Activated CD4-positive, alpha-beta T cell treated with anti-CD3 and anti-CD28 coated beads, Interleukin-2, amount 10 ng/mL, durations not matched to agents 7 days and 5 days (primary cell): ENCODE measurements at regions not wholly inside any gene's neighbourhood (a gene's known extent, or its start where the extent isn't known, plus 50 kb on each side); places are given as distances from the start of the nearest gene placed in this dataset.

Experiments
- CTCF ChIA-PET: fragments of 350-600 bp; sonication (Branson Sonifier 250); formaldehyde crosslinking; loops from one replicate; lab custom pipeline; 2021; ENCODE audit warnings: antibody characterized with exemption; lab: Charles Lee
- POLR2A ChIA-PET: fragments of 350-600 bp; sonication (Branson Sonifier 250); formaldehyde crosslinking; loops from one replicate; lab custom pipeline; 2021; ENCODE audit warnings: antibody characterized with exemption; lab: Charles Lee
- DNase-seq: peaks from one replicate; pipeline ENCODE4 v3.0.0-alpha.2; 2020
- H3K27ac Mint-ChIP-seq: one replicate; pipeline ENCODE4 v1.8.0; 2021; ENCODE audit warnings: mild to moderate bottlenecking, moderate library complexity, mixed read lengths
- H3K27me3 Mint-ChIP-seq: one replicate; pipeline ENCODE4 v1.8.0; 2021; ENCODE audit warnings: mixed read lengths
- H3K36me3 Mint-ChIP-seq: one replicate; pipeline ENCODE4 v1.8.0; 2021; ENCODE audit warnings: low read depth, mixed read lengths
- H3K4me1 Mint-ChIP-seq: one replicate; pipeline ENCODE4 v1.8.0; 2021; ENCODE audit warnings: mixed read lengths
- H3K4me3 Mint-ChIP-seq: one replicate; pipeline ENCODE4 v1.8.0; 2021; ENCODE audit warnings: mild to moderate bottlenecking, moderate library complexity, mixed read lengths
- H3K9me3 Mint-ChIP-seq: one replicate; pipeline ENCODE4 v1.8.0; 2021; ENCODE audit warnings: mixed read lengths

GRCh38 chr11:91365986-91366585, 858.5 kb upstream of the FAT3 start:
- no peak for DNase-seq
- Mint-ChIP-seq H3K36me3 (no peaks in the 10 kb centered on the region), H3K4me1 (no peaks in the 10 kb centered on the region), H3K27ac (no peak overlapping the region), H3K9me3 (no peaks in the 10 kb centered on the region), H3K4me3 (no peak overlapping the region), H3K27me3 (no peaks in the 10 kb centered on the region)
- ChIA-PET CTCF (no interaction called here), POLR2A (no interaction called here)

DNA sequence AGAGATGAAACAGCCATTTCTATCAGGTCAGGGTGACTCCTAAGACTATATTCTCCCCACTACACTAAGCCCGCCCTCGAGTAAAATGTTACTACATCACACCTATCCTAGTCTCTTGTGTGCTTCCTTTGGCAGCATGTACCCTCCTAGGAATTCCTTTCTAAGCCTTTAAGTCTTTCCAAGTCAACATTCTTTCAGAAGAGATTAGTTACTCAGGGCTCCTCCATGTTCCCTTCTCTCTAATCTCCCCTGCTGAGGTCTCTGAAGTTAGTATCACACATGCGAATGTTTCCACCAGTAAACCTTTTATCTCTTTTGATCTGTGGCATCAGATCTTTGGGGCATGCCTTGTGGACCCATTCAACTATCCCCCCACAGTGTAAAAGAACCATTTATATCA, 873.7 kb upstream of the FAT3 start:
- ChIA-PET CTCF (no interaction called here), POLR2A (no interaction called here)
- H3K4me3 Mint-ChIP-seq = no peak overlapping the region
- peaks cover 4% of the 10 kb centered on the region for H3K9me3 Mint-ChIP-seq
- H3K27ac Mint-ChIP-seq = no peak overlapping the region
- no peaks in the 10 kb centered on the region for H3K36me3 Mint-ChIP-seq
- no peak for DNase-seq
- H3K27me3 Mint-ChIP-seq = no peaks in the 10 kb centered on the region
- H3K4me1 Mint-ChIP-seq = no peaks in the 10 kb centered on the region

- no peak overlapping the region for H3K27ac Mint-ChIP-seq
- no peak for DNase-seq
- no peak overlapping the region for H3K4me3 Mint-ChIP-seq
- peaks cover 5% of the 10 kb centered on the region for H3K9me3 Mint-ChIP-seq
- H3K27me3 Mint-ChIP-seq = no peaks in the 10 kb centered on the region
- POLR2A ChIA-PET = no interaction called here
- CTCF ChIA-PET = no interaction called here
- no peaks in the 10 kb centered on the region for H3K4me1 Mint-ChIP-seq
- no peaks in the 10 kb centered on the region for H3K36me3 Mint-ChIP-seq
Observed at GRCh38 chr11:91326751-91327150, 897.9 kb upstream of the FAT3 start.

GRCh38 chr11:91326280-91326679, 898.3 kb upstream of the FAT3 start:
- H3K27me3 Mint-ChIP-seq = no peaks in the 10 kb centered on the region
- H3K4me1 Mint-ChIP-seq = no peaks in the 10 kb centered on the region
- DNase-seq = no peak
- no peak overlapping the region for H3K27ac Mint-ChIP-seq
- CTCF ChIA-PET = no interaction called here
- H3K9me3 Mint-ChIP-seq = peaks cover 5% of the 10 kb centered on the region
- H3K36me3 Mint-ChIP-seq = no peaks in the 10 kb centered on the region
- H3K4me3 Mint-ChIP-seq = no peak overlapping the region
- POLR2A ChIA-PET = no interaction called here

GRCh38 chr11:91314521-91314920, 910.1 kb upstream of the FAT3 start:
- Mint-ChIP-seq H3K36me3 (no peaks in the 10 kb centered on the region), H3K4me3 (no peak overlapping the region)
- CTCF ChIA-PET = no interaction called here

DNA sequence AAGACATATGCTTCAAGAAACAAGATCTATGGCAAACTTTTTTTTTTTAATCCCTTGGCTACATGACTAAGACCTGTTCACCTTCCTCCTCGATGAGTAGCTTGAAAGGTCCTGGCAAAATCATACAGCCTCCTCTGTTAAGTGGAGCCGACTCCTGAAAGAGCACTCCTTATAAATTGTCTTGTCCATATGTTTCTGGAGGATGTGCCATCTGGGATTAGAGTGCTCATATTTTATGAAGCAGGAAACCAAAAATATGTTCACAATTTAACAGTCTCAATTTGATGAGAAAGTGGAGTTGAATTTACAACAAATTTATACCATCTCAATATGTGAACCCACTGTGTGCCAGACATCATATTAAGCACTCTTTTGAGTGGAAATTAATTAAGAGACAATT, 912.1 kb upstream of the FAT3 start:
- H3K27ac Mint-ChIP-seq = no peak overlapping the region
- H3K27me3 Mint-ChIP-seq = no peaks in the 10 kb centered on the region
- no peaks in the 10 kb centered on the region for H3K9me3 Mint-ChIP-seq
- no peak overlapping the region for H3K4me3 Mint-ChIP-seq
- H3K4me1 Mint-ChIP-seq = no peaks in the 10 kb centered on the region
- no peak for DNase-seq
- ChIA-PET POLR2A (no interaction called here), CTCF (no interaction called here)
- no peaks in the 10 kb centered on the region for H3K36me3 Mint-ChIP-seq

More at GRCh38 chr11:91314521-91314920, 910.1 kb upstream of the FAT3 start:
- H3K27me3 Mint-ChIP-seq = no peaks in the 10 kb centered on the region
- H3K9me3 Mint-ChIP-seq = no peaks in the 10 kb centered on the region
- POLR2A ChIA-PET = no interaction called here
- no peak overlapping the region for H3K27ac Mint-ChIP-seq
- H3K4me1 Mint-ChIP-seq = no peaks in the 10 kb centered on the region
- DNase-seq = no peak

DNA sequence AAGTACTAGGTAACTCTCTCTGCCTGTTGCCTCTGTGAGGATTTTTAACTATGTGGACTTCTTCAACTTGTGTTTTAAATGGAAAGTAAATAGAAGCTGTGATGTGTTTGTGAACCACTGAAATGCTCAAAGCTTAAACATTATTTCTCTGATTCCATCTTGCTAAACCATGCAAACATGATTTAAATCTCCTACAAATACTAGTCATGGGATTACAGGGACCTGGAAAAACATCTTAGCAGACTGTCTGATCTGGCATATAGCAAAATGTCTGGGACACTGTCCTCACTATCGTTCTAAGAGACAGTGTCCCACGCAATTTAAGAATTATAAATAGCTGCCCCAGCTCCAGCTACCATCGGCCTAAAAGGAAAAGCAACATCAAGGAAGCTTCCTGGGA, 914.5 kb upstream of the FAT3 start:
- Mint-ChIP-seq H3K9me3 (no peaks in the 10 kb centered on the region), H3K36me3 (no peaks in the 10 kb centered on the region), H3K27ac (no peak overlapping the region), H3K4me1 (no peaks in the 10 kb centered on the region), H3K27me3 (no peaks in the 10 kb centered on the region), H3K4me3 (no peak overlapping the region)
- POLR2A ChIA-PET = no interaction called here
- DNase-seq = no peak
- CTCF ChIA-PET = no interaction called here

- Mint-ChIP-seq H3K36me3 (no peaks in the 10 kb centered on the region), H3K4me3 (no peak overlapping the region), H3K9me3 (no peaks in the 10 kb centered on the region), H3K27ac (no peak overlapping the region), H3K27me3 (no peaks in the 10 kb centered on the region), H3K4me1 (no peaks in the 10 kb centered on the region)
- ChIA-PET CTCF (no interaction called here), POLR2A (no interaction called here)
- no peak for DNase-seq
Observed at GRCh38 chr11:91308069-91308468, 916.5 kb upstream of the FAT3 start.

- Mint-ChIP-seq H3K27ac (no peak overlapping the region), H3K9me3 (no peaks in the 10 kb centered on the region), H3K27me3 (no peaks in the 10 kb centered on the region), H3K4me3 (no peak overlapping the region), H3K36me3 (no peaks in the 10 kb centered on the region), H3K4me1 (no peaks in the 10 kb centered on the region)
- ChIA-PET CTCF (no interaction called here), POLR2A (no interaction called here)
- no peak for DNase-seq
Observed at GRCh38 chr11:91305402-91305801, 919.2 kb upstream of the FAT3 start.

GRCh38 chr11:91303749-91304148, 920.9 kb upstream of the FAT3 start:
- H3K27me3 Mint-ChIP-seq = no peaks in the 10 kb centered on the region
- CTCF ChIA-PET = no interaction called here

DNA sequence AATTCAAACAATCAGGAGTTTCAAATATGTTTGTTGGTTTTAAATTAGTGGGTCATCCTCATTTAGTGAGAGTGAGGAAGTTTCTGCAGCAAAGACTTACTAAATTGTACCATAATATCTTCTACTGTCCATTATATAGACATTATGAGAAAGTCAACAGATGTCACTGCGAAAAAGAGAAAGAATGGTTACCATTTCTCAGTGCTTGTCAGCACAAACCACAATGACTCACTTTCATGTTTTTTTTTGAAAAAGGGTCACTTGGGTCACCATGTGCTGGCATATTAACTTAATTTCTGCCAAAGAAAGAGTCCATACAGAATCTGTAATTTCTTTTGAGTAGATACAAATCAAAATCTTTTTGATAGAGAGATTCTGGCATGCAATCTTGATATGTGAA, 924.6 kb upstream of the FAT3 start:
- no peak for DNase-seq
- Mint-ChIP-seq H3K4me3 (no peak overlapping the region), H3K4me1 (no peaks in the 10 kb centered on the region), H3K36me3 (no peaks in the 10 kb centered on the region), H3K27ac (no peak overlapping the region), H3K9me3 (no peaks in the 10 kb centered on the region), H3K27me3 (no peaks in the 10 kb centered on the region)
- CTCF ChIA-PET = no interaction called here
- POLR2A ChIA-PET = no interaction called here

More at GRCh38 chr11:91303749-91304148, 920.9 kb upstream of the FAT3 start:
- Mint-ChIP-seq H3K27ac (no peak overlapping the region), H3K36me3 (no peaks in the 10 kb centered on the region), H3K4me3 (no peak overlapping the region), H3K9me3 (no peaks in the 10 kb centered on the region), H3K4me1 (no peaks in the 10 kb centered on the region)
- no peak for DNase-seq
- POLR2A ChIA-PET = no interaction called here

GRCh38 chr11:91296629-91297028, 928.0 kb upstream of the FAT3 start:
- no peaks in the 10 kb centered on the region for H3K4me1 Mint-ChIP-seq
- POLR2A ChIA-PET = no interaction called here
- no peak overlapping the region for H3K4me3 Mint-ChIP-seq
- no peaks in the 10 kb centered on the region for H3K9me3 Mint-ChIP-seq
- H3K27me3 Mint-ChIP-seq = no peaks in the 10 kb centered on the region
- no peak for DNase-seq
- H3K36me3 Mint-ChIP-seq = no peaks in the 10 kb centered on the region
- CTCF ChIA-PET = no interaction called here
- no peak overlapping the region for H3K27ac Mint-ChIP-seq

DNA sequence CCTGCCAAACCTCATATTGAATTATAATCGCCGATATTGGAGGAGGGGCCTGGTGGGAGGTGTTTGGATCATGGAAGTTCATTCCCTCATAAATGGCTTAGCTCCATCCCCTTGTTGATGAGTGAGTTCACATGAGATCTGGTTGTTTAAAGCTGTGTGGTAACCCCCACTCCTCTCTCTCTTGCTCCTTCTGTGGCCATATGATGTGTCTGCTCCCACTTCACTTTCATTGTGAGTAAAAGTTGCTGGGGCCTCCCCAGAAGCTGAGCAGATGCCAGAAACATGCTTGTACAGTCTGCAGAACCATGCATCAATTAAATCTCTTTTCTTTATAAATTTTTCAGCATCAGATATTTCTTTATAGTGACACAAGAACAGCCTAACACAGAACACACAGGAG, 929.0 kb upstream of the FAT3 start:
- POLR2A ChIA-PET = no interaction called here

GRCh38 chr11:91293119-91293518, 931.5 kb upstream of the FAT3 start:
- H3K27ac Mint-ChIP-seq = no peak overlapping the region
- H3K36me3 Mint-ChIP-seq = no peaks in the 10 kb centered on the region
- DNase-seq = no peak
- no peak overlapping the region for H3K4me3 Mint-ChIP-seq
- no peaks in the 10 kb centered on the region for H3K4me1 Mint-ChIP-seq
- ChIA-PET POLR2A (no interaction called here), CTCF (no interaction called here)
- H3K27me3 Mint-ChIP-seq = no peaks in the 10 kb centered on the region
- no peaks in the 10 kb centered on the region for H3K9me3 Mint-ChIP-seq

More for the DNA sequence above, 929.0 kb upstream of the FAT3 start:
- H3K27me3 Mint-ChIP-seq = no peaks in the 10 kb centered on the region
- H3K9me3 Mint-ChIP-seq = no peaks in the 10 kb centered on the region
- CTCF ChIA-PET = no interaction called here
- no peaks in the 10 kb centered on the region for H3K4me1 Mint-ChIP-seq
- no peaks in the 10 kb centered on the region for H3K36me3 Mint-ChIP-seq
- DNase-seq = no peak
- H3K27ac Mint-ChIP-seq = no peak overlapping the region
- H3K4me3 Mint-ChIP-seq = no peak overlapping the region
